ENCODE measurements at regions not wholly inside any gene's neighbourhood (a gene's known extent, or its start where the extent isn't known, plus 50 kb on each side); places are given as distances from the start of the nearest gene placed in this dataset.

GRCh38 chr6:17182961-17183360 is 81.1 kb downstream of the STMND1 start:
- no peak for TF ChIP-seq TBX3 (IDR thresholded peaks at IDR 0.05; ENCODE audit: borderline replicate concordance)
- TF ChIP-seq TAF1 (CRISPR knock-in tag; IDR thresholded peaks at IDR 0.05): no peak
- TF ChIP-seq SP1 (IDR thresholded peaks at IDR 0.05): no peak
- TF ChIP-seq SP1 (CRISPR knock-in tag; IDR thresholded peaks at IDR 0.05): no peak
- TF ChIP-seq MAX (IDR thresholded peaks at IDR 0.05): no peak
- TF ChIP-seq ZBTB33 (CRISPR knock-in tag; IDR thresholded peaks at IDR 0.05): no peak
- no peak for TF ChIP-seq CTCF (CRISPR knock-in tag; IDR thresholded peaks at IDR 0.05)

Data from HepG2 (cell line).